ENCODE measurements at regions not wholly inside any gene's neighbourhood (a gene's known extent, or its start where the extent isn't known, plus 50 kb on each side); places are given as distances from the start of the nearest gene placed in this dataset.

GRCh38 chr3:107949394-107949970 lies 141.3 kb downstream of the CD47 start:
- TF ChIP-seq PBX3 (IDR thresholded peaks at IDR 0.05): no peak
- no peak for TF ChIP-seq CTCF (IDR thresholded peaks at IDR 0.05)
- no peak for TF ChIP-seq FOXM1 (IDR thresholded peaks at IDR 0.05; ENCODE audit: low read depth)
- no peak for TF ChIP-seq POLR2AphosphoS5 (IDR thresholded peaks at IDR 0.05; ENCODE audit: low read depth, low read length)
- TF ChIP-seq RAD21 (IDR thresholded peaks at IDR 0.05; ENCODE audit: low read length): no peak
- TF ChIP-seq MXI1 (IDR thresholded peaks at IDR 0.05; ENCODE audit: low read depth, low read length): no peak
- no peak for TF ChIP-seq MAX (IDR thresholded peaks at IDR 0.05; ENCODE audit: low read depth)
- no peak for TF ChIP-seq CHD2 (IDR thresholded peaks at IDR 0.05; ENCODE audit: low read length, partially characterized antibody)

Data from SK-N-SH (cell line).